Right atrium auricular region (tissue), 2 donors: ENCODE measurements at regions not wholly inside any gene's neighbourhood (a gene's known extent, or its start where the extent isn't known, plus 50 kb on each side); places are given as distances from the start of the nearest gene placed in this dataset.

ENCODE experiments used
- DNase-seq: peaks from one replicate; pipeline ENCODE4 v3.0.0-alpha.2; 2019; ENCODE audit warnings: low spot score
- H3K27ac ChIP-seq, 2 donors: fragments of 200-600 bp; sonication (generic); 1 replicate in 1 of 2; 2 replicates in 1 of 2; pipeline ENCODE4 v1.5.1; 2016 to 2019
- H3K27me3 ChIP-seq, 2 donors: fragments of 200-600 bp; sonication (generic); one replicate each; pipeline versions ENCODE4 v1.5.1 to v1.6.0; 2017 to 2019
- H3K36me3 ChIP-seq: fragments of 200-600 bp; sonication (generic); one replicate; pipeline ENCODE4 v1.5.1; 2016
- H3K4me1 ChIP-seq, 2 donors: fragments of 200-600 bp; sonication (generic); one replicate each; pipeline versions ENCODE4 v1.5.1 to v1.6.0; 2017 to 2019
- H3K4me3 ChIP-seq, 2 donors: fragments of 200-600 bp; sonication (generic); 1 replicate in 1 of 2; 2 replicates in 1 of 2; pipeline ENCODE4 v1.5.1; 2017 to 2019; ENCODE audit warnings: mild to moderate bottlenecking in 1 of 2, moderate library complexity in 1 of 2
- H3K9me3 ChIP-seq, 2 donors: fragments of 200-600 bp; sonication (generic); one replicate each; pipeline ENCODE4 v1.5.1; 2019
- CTCF ChIP-seq, 2 donors: fragments of 200-600 bp; sonication (generic); IDR thresholded peaks; one replicate each; pipeline ENCODE4 v1.5.1; 2019; ENCODE audit warnings: antibody characterized with exemption in 2 of 2

GRCh38 chr1:2941040-2941439, 80.2 kb upstream of the ACTRT2 start:
- Histone ChIP-seq H3K27ac (no peak overlapping the region), H3K9me3 (peaks cover 0 to 15% of the 10 kb centered on the region in 2 donors), H3K27me3 (no peaks in the 10 kb centered on the region)

GRCh38 chr1:2941907-2942306, 79.4 kb upstream of the ACTRT2 start:
- H3K9me3 ChIP-seq, result peaks cover 0 to 15% of the 10 kb centered on the region in 2 donors
- H3K27ac ChIP-seq, result no peak overlapping the region
- no peak for TF ChIP-seq CTCF (IDR thresholded peaks at IDR 0.05)
- no peak for DNase-seq
- no peaks in the 10 kb centered on the region for H3K27me3 ChIP-seq
- no peaks in the 10 kb centered on the region for H3K36me3 ChIP-seq
- no peaks in the 10 kb centered on the region for H3K4me1 ChIP-seq
- H3K4me3 ChIP-seq, result no peak overlapping the region

More at GRCh38 chr1:2941040-2941439, 80.2 kb upstream of the ACTRT2 start:
- DNase-seq, result no peak
- Histone ChIP-seq H3K4me1 (no peaks in the 10 kb centered on the region), H3K36me3 (no peaks in the 10 kb centered on the region), H3K4me3 (no peak overlapping the region)
- TF ChIP-seq CTCF (IDR thresholded peaks at IDR 0.05), result no peak

- H3K27ac ChIP-seq, result no peak overlapping the region
- no peaks in the 10 kb centered on the region for H3K4me1 ChIP-seq
- no peak for DNase-seq
- peaks cover 0 to 15% of the 10 kb centered on the region in 2 donors for H3K9me3 ChIP-seq
- no peaks in the 10 kb centered on the region for H3K27me3 ChIP-seq
- H3K36me3 ChIP-seq, result no peaks in the 10 kb centered on the region
- no peak overlapping the region for H3K4me3 ChIP-seq
- TF ChIP-seq CTCF (IDR thresholded peaks at IDR 0.05), result no peak
These were observed 78.9 kb upstream of the ACTRT2 start for GRCh38 chr1:2942410-2942809.

- TF ChIP-seq CTCF (IDR thresholded peaks at IDR 0.05), result no peak
- no peak overlapping the region for H3K27ac ChIP-seq
- no peaks in the 10 kb centered on the region for H3K27me3 ChIP-seq
- peaks cover 0 to 15% of the 10 kb centered on the region in 2 donors for H3K9me3 ChIP-seq
- H3K4me1 ChIP-seq, result no peaks in the 10 kb centered on the region
- H3K4me3 ChIP-seq, result no peak overlapping the region
- no peak for DNase-seq
- no peaks in the 10 kb centered on the region for H3K36me3 ChIP-seq
These were observed 77.5 kb upstream of the ACTRT2 start for GRCh38 chr1:2943686-2944260.

GRCh38 chr1:2944705-2945104, 76.6 kb upstream of the ACTRT2 start:
- TF ChIP-seq CTCF (IDR thresholded peaks at IDR 0.05), result no peak
- Histone ChIP-seq H3K27ac (no peak overlapping the region), H3K27me3 (no peaks in the 10 kb centered on the region), H3K4me3 (no peak overlapping the region), H3K4me1 (no peaks in the 10 kb centered on the region), H3K9me3 (peaks cover 0 to 15% of the 10 kb centered on the region in 2 donors), H3K36me3 (no peaks in the 10 kb centered on the region)
- no peak for DNase-seq

GRCh38 chr1:2945821-2946231, 75.4 kb upstream of the ACTRT2 start:
- DNase-seq, result no peak
- peaks cover 0 to 9% of the 10 kb centered on the region in 2 donors for H3K9me3 ChIP-seq
- H3K4me3 ChIP-seq, result no peak overlapping the region
- no peaks in the 10 kb centered on the region for H3K36me3 ChIP-seq
- TF ChIP-seq CTCF (IDR thresholded peaks at IDR 0.05), result no peak
- no peaks in the 10 kb centered on the region for H3K27me3 ChIP-seq
- no peak overlapping the region for H3K27ac ChIP-seq
- no peaks in the 10 kb centered on the region for H3K4me1 ChIP-seq
